ENCODE measurements at regions not wholly inside any gene's neighbourhood (a gene's known extent, or its start where the extent isn't known, plus 50 kb on each side); places are given as distances from the start of the nearest gene placed in this dataset.

- H4K20me1 ChIP-seq (ENCODE audit: insufficient read depth, low read length, poor library complexity, severe bottlenecking) = no peaks in the 10 kb centered on the region
- H3K4me2 ChIP-seq (ENCODE audit: low read depth, low read length, poor library complexity, severe bottlenecking) = no peak overlapping the region
- no peak overlapping the region for H3K4me3 ChIP-seq (ENCODE audit: low read length, poor library complexity, severe bottlenecking)
- H3K79me2 ChIP-seq (ENCODE audit: insufficient read depth, low read length) = no peaks in the 10 kb centered on the region
- no peak for TF ChIP-seq EZH2phosphoT487 (IDR thresholded peaks at IDR 0.05; ENCODE audit: borderline replicate concordance)
- TF ChIP-seq CTCF (conservative IDR thresholded peaks at IDR 0.05; ENCODE audit: low read length) = no peak
- no peak overlapping the region for H2AFZ ChIP-seq (ENCODE audit: low read length)
- no peaks in the 10 kb centered on the region for H3K36me3 ChIP-seq (ENCODE audit: insufficient read depth, low read length)
- H3K9me3 ChIP-seq (ENCODE audit: insufficient read depth, low read depth, low read length) = no peaks in the 10 kb centered on the region
- H3F3A ChIP-seq (ENCODE audit: low read depth) = no peaks in the 10 kb centered on the region
- no peaks in the 10 kb centered on the region for H3K27me3 ChIP-seq (ENCODE audit: insufficient read depth, low read length, poor library complexity, severe bottlenecking)
- H3K9me2 ChIP-seq (replicated peaks; ENCODE audit: low read depth, low read length) = no peaks in the 10 kb centered on the region
- no peak overlapping the region for H3K9ac ChIP-seq (ENCODE audit: low read depth, low read length, poor library complexity, severe bottlenecking)
- no peaks in the 10 kb centered on the region for H3K4me1 ChIP-seq (ENCODE audit: insufficient read depth, low read length, poor library complexity, severe bottlenecking)
Observed at GRCh38 chr1:30569384-30569783, 154.0 kb downstream of the MATN1 start.

GRCh38 chr1:30562559-30562958, 160.8 kb downstream of the MATN1 start:
- no peaks in the 10 kb centered on the region for H3K79me2 ChIP-seq (ENCODE audit: insufficient read depth, low read length)

GRCh38 chr1:30551603-30552002, 171.8 kb downstream of the MATN1 start:
- no peak overlapping the region for H2AFZ ChIP-seq (ENCODE audit: low read length)
- no peak overlapping the region for H3K4me2 ChIP-seq (ENCODE audit: low read depth, low read length, poor library complexity, severe bottlenecking)
- no peaks in the 10 kb centered on the region for H3K9me3 ChIP-seq (ENCODE audit: insufficient read depth, low read depth, low read length)
- no peaks in the 10 kb centered on the region for H3F3A ChIP-seq (ENCODE audit: low read depth)
- no peaks in the 10 kb centered on the region for H3K9me2 ChIP-seq (replicated peaks; ENCODE audit: low read depth, low read length)
- H3K79me2 ChIP-seq (ENCODE audit: insufficient read depth, low read length) = no peaks in the 10 kb centered on the region
- no peak for TF ChIP-seq EZH2phosphoT487 (IDR thresholded peaks at IDR 0.05; ENCODE audit: borderline replicate concordance)
- no peak for TF ChIP-seq CTCF (conservative IDR thresholded peaks at IDR 0.05; ENCODE audit: low read length)
- H3K4me3 ChIP-seq (ENCODE audit: low read length, poor library complexity, severe bottlenecking) = no peak overlapping the region
- H4K20me1 ChIP-seq (ENCODE audit: insufficient read depth, low read length, poor library complexity, severe bottlenecking) = no peaks in the 10 kb centered on the region
- H3K27me3 ChIP-seq (ENCODE audit: insufficient read depth, low read length, poor library complexity, severe bottlenecking) = no peaks in the 10 kb centered on the region
- no peaks in the 10 kb centered on the region for H3K36me3 ChIP-seq (ENCODE audit: insufficient read depth, low read length)
- H3K9ac ChIP-seq (ENCODE audit: low read depth, low read length, poor library complexity, severe bottlenecking) = no peak overlapping the region
- H3K4me1 ChIP-seq (ENCODE audit: insufficient read depth, low read length, poor library complexity, severe bottlenecking) = no peaks in the 10 kb centered on the region

More at GRCh38 chr1:30562559-30562958, 160.8 kb downstream of the MATN1 start:
- Histone ChIP-seq H4K20me1 (ENCODE audit: insufficient read depth, low read length, poor library complexity, severe bottlenecking) (no peaks in the 10 kb centered on the region), H3K27me3 (ENCODE audit: insufficient read depth, low read length, poor library complexity, severe bottlenecking) (no peaks in the 10 kb centered on the region), H3F3A (ENCODE audit: low read depth) (no peaks in the 10 kb centered on the region), H3K4me2 (ENCODE audit: low read depth, low read length, poor library complexity, severe bottlenecking) (no peak overlapping the region), H3K9me2 (replicated peaks; ENCODE audit: low read depth, low read length) (no peaks in the 10 kb centered on the region), H3K36me3 (ENCODE audit: insufficient read depth, low read length) (no peaks in the 10 kb centered on the region), H3K4me1 (ENCODE audit: insufficient read depth, low read length, poor library complexity, severe bottlenecking) (no peaks in the 10 kb centered on the region), H3K9ac (ENCODE audit: low read depth, low read length, poor library complexity, severe bottlenecking) (no peak overlapping the region), H2AFZ (ENCODE audit: low read length) (no peak overlapping the region), H3K4me3 (ENCODE audit: low read length, poor library complexity, severe bottlenecking) (no peak overlapping the region), H3K9me3 (ENCODE audit: insufficient read depth, low read depth, low read length) (no peaks in the 10 kb centered on the region)
- TF ChIP-seq EZH2phosphoT487 (IDR thresholded peaks at IDR 0.05; ENCODE audit: borderline replicate concordance) (no peak), CTCF (conservative IDR thresholded peaks at IDR 0.05; ENCODE audit: low read length) (no peak)
